GM12891 (cell line): ENCODE measurements at regions not wholly inside any gene's neighbourhood (a gene's known extent, or its start where the extent isn't known, plus 50 kb on each side); places are given as distances from the start of the nearest gene placed in this dataset.

Source experiments
- PAX5 ChIP-seq: IDR thresholded peaks from 2 replicates; pipeline ENCODE4 v1.6.1; 2011; ENCODE audit warnings: low read length, moderate library complexity, mild to moderate bottlenecking; ENCODE audit not compliant: insufficient read depth, severe bottlenecking
- POLR2A ChIP-seq: IDR thresholded peaks from 2 replicates; pipeline ENCODE4 v1.6.1; 2011; ENCODE audit warnings: low read depth, low read length, control low read depth
- POLR2AphosphoS5 ChIP-seq: IDR thresholded peaks from 2 replicates; pipeline ENCODE4 v1.6.1; 2011; ENCODE audit warnings: low read depth, low read length, control low read depth
- POU2F2 ChIP-seq: IDR thresholded peaks from 2 replicates; pipeline ENCODE4 v1.6.1; 2011; ENCODE audit warnings: low read depth, mild to moderate bottlenecking, control low read depth, low read length, moderate library complexity
- SPI1 ChIP-seq: IDR thresholded peaks from 2 replicates; pipeline ENCODE4 v1.6.1; 2011; ENCODE audit warnings: low read depth, low read length, control low read depth

DNA sequence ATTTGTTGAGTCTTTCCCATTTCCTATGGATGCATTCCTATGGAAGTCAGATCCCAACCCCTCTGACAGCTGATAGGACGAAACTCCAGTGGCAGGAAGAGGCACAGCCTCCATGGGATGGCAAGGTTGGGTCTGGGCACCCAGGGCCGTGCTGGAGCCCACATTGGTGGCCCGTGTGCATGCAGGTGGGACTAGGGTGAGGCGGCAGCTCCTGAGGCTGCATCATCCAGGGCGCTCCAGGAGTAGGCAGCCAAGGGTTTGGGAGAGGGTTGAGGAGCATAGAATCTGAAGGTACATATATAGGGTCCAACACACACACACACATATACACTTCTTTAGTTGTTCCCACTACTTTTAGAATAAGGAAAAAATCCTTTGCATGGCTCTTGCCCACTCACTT is 81.4 kb upstream of the BMPER start:
- TF ChIP-seq POLR2A = no peak
- TF ChIP-seq PAX5 = no peak
- TF ChIP-seq SPI1 = no peak
- TF ChIP-seq POLR2AphosphoS5 = no peak
- no peak for TF ChIP-seq POU2F2
